HepG2 (cell line): ENCODE measurements at regions not wholly inside any gene's neighbourhood (a gene's known extent, or its start where the extent isn't known, plus 50 kb on each side); places are given as distances from the start of the nearest gene placed in this dataset.
"Not testable (repeated sequence)": the region's sequence is repeated elsewhere in the genome, so short reads cannot be mapped to it uniquely, and the experiment has no call there.

Source experiments
- ATAC-seq: fragments of 200-7000 bp; cut with Tn5 transposase; 3 replicates; pipeline ENCODE4 v1.9.1; 2020; ENCODE audit warnings: mild to moderate bottlenecking, moderate library complexity
- BruUV-seq: library from RNA; stranded (reverse); fragments of 400-500 nt; replicated peaks from 2 replicates; lab custom pipeline; 2021; lab: Mats Ljungman, UMichigan
- CTCF ChIA-PET: fragments of 300-600 bp; formaldehyde crosslinking; extraction: SDS; loops from one replicate; lab custom pipeline; 2021; ENCODE audit warnings: low total read pairs, inconsistent platforms, low intra/inter-chr PET ratio; lab: Yijun Ruan, JAX
- POLR2A ChIA-PET: fragments of 350-600 bp; sonication (Branson Sonifier 250); formaldehyde crosslinking; loops from one replicate; lab custom pipeline; 2020; ENCODE audit warnings: antibody characterized with exemption, inconsistent platforms; lab: Yijun Ruan, JAX
- DNase-seq: peaks from one replicate; pipeline ENCODE4 v3.0.0-alpha.2; 2015; ENCODE audit warnings: low spot score
- FAIRE-seq: peaks from 3 replicates; lab custom pipeline; 2011; peaks lifted over from hg19 to GRCh38; lab: Jason Lieb, UNC
- H2AFZ ChIP-seq: one replicate; pipeline ENCODE4 v1.6.1; 2011; ENCODE audit warnings: low read length, inconsistent platforms
- H3K27ac ChIP-seq: fragments of 300-600 bp; 3 replicates; pipeline ENCODE4 v1.8.0; 2011; ENCODE audit warnings: mixed run types, mild to moderate bottlenecking, mixed read lengths, low read length, inconsistent platforms; ENCODE audit not compliant: insufficient read depth; ENCODE audit errors: extremely low read length
- H3K27me3 ChIP-seq, 2 experiments: fragments of 200-600 bp in 1 of 2; 2 replicates in 1 of 2; 3 replicates in 1 of 2; pipeline versions ENCODE4 v1.6.0 to v1.8.0; 2011; ENCODE audit warnings: low read length in 2 of 2, mild to moderate bottlenecking in 2 of 2, moderate library complexity in 2 of 2, inconsistent platforms in 1 of 2; ENCODE audit not compliant: insufficient read depth in 2 of 2, control insufficient read depth in 1 of 2
- H3K36me3 ChIP-seq, 2 experiments: fragments of 200-600 bp in 1 of 2; replicated peaks in 1 of 2; 2 replicates in 1 of 2; 3 replicates in 1 of 2; pipeline versions ENCODE4 v1.5.1 to v1.8.0; 2011; ENCODE audit warnings: low read length in 2 of 2, inconsistent platforms in 1 of 2; ENCODE audit not compliant: insufficient read depth in 2 of 2, control insufficient read depth in 1 of 2
- H3K4me1 ChIP-seq: 2 replicates; pipeline ENCODE4 v1.5.1; 2012; ENCODE audit warnings: low read length, inconsistent platforms; ENCODE audit not compliant: insufficient read depth
- H3K4me2 ChIP-seq: 2 replicates; pipeline ENCODE4 v1.6.0; 2011; ENCODE audit warnings: low read depth, low read length, inconsistent platforms
- H3K4me3 ChIP-seq, 3 experiments: fragments of 200-600 bp in 1 of 3; sonication (generic), shearing (Covaris generic) in 1 of 3; replicated peaks in 1 of 3; 2 replicates each; pipeline ENCODE4 v1.5.1; 2011 to 2016; ENCODE audit warnings: low read length in 3 of 3, inconsistent platforms in 2 of 3, low read depth in 2 of 3, mild to moderate bottlenecking in 2 of 3, control low read depth in 1 of 3, mixed read lengths in 1 of 3; ENCODE audit not compliant: insufficient read depth in 1 of 3
- H3K79me2 ChIP-seq: one replicate; pipeline ENCODE4 v1.6.1; 2011; ENCODE audit warnings: low read length, inconsistent platforms; ENCODE audit not compliant: insufficient read depth
- H3K9ac ChIP-seq: 2 replicates; pipeline ENCODE4 v1.6.0; 2011; ENCODE audit warnings: mild to moderate bottlenecking, low read depth, low read length, inconsistent platforms; ENCODE audit not compliant: insufficient read depth
- H3K9me3 ChIP-seq: 2 replicates; pipeline ENCODE4 v1.5.1; 2012; ENCODE audit warnings: mild to moderate bottlenecking, low read length
- H4K20me1 ChIP-seq: 2 replicates; pipeline ENCODE4 v1.6.0; 2011; ENCODE audit warnings: inconsistent platforms, mild to moderate bottlenecking, low read length, moderate library complexity; ENCODE audit not compliant: insufficient read depth
- MAFF ChIP-seq: IDR thresholded peaks from 2 replicates; pipeline ENCODE4 v1.6.1; 2011; ENCODE audit warnings: low read depth, low read length, improper control_type of control experiment
- MAFK ChIP-seq, 2 experiments: IDR thresholded peaks in 1 of 2; conservative IDR thresholded peaks in 1 of 2; 2 replicates each; pipeline ENCODE4 v1.6.1; 2011; ENCODE audit warnings: improper control_type of control experiment in 2 of 2, low read length in 2 of 2
- PHF21A ChIP-seq: sonication (generic); formaldehyde crosslinking; IDR thresholded peaks from 2 replicates; pipeline ENCODE4 v1.5.0; 2020; ENCODE audit warnings: mild to moderate bottlenecking, missing genetic modification reagents
- WGBS: methylation state at CpG from one replicate; pipeline ENCODE4 v1.1.6; 2017; ENCODE audit warnings: low lambda C conversion rate; 5-methylcytosine and 5-hydroxymethylcytosine counted together
- in situ Hi-C: cut with HindIII; loops from 2 replicates; pipeline ENCODE4 v1.10.0; 2017; ENCODE audit warnings: low pct_unique_long_range_greater_than_20kb; ENCODE audit not compliant: extremely low pct_ligation_motif_present
- intact Hi-C: fragments of 100-400 bp; cut with micrococcal nuclease; formaldehyde crosslinking; loops from one replicate; pipeline ENCODE4 v1.10.0; 2022; ENCODE audit not compliant: unreplicated experiment

DNA sequence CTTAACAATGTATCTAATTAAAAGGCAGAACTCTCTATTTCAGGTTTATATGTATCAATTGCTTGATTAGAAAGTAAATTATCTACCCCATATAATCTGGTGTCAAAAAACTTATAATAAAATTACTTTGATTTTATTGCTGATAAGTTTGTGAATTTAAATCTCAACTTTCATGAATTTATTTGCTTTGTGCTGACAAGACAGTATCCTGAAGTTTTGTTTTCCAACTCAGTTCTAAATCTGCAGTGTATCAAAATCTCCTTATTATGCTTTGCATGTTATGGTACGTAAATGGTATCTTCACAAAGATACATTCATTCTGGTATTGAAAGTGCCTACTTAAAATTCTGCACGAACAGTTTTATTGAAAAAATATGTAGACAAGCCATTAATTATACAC lies 78.5 kb upstream of the ZNF717 start:
- H4K20me1 ChIP-seq = no peaks in the 10 kb centered on the region
- BruUV-seq = no TSS peak
- no peak for ATAC-seq
- TF ChIP-seq MAFK (conservative IDR thresholded peaks at IDR 0.05 in 1 of 2, IDR thresholded peaks at IDR 0.05 in 1 of 2; ENCODE audit: low read length in 2 of 2) (peak; percentile 61 to 84; a peak in 3 of 4 replicates), PHF21A (CRISPR knock-in tag) (no peak), MAFF (peak; percentile 68)
- no peak overlapping the region for H3K27ac ChIP-seq
- no peak overlapping the region for H3K4me3 ChIP-seq
- H3K9me3 ChIP-seq = peaks cover 57% of the 10 kb centered on the region
- 1% methylated on average over 2 of the region's 2 CpGs for WGBS
- in situ Hi-C loops = no loop called here
- no peak overlapping the region for H2AFZ ChIP-seq
- ChIA-PET POLR2A (no interaction called here), CTCF (no interaction called here)
- FAIRE-seq = no peak
- H3K4me2 ChIP-seq = no peak overlapping the region
- no peaks in the 10 kb centered on the region for H3K36me3 ChIP-seq
- no peaks in the 10 kb centered on the region for H3K27me3 ChIP-seq
- H3K79me2 ChIP-seq = no peaks in the 10 kb centered on the region
- DNase-seq = no peak
- no peak overlapping the region for H3K9ac ChIP-seq
- H3K4me1 ChIP-seq = no peaks in the 10 kb centered on the region
- intact Hi-C loops = no loop called here

DNA sequence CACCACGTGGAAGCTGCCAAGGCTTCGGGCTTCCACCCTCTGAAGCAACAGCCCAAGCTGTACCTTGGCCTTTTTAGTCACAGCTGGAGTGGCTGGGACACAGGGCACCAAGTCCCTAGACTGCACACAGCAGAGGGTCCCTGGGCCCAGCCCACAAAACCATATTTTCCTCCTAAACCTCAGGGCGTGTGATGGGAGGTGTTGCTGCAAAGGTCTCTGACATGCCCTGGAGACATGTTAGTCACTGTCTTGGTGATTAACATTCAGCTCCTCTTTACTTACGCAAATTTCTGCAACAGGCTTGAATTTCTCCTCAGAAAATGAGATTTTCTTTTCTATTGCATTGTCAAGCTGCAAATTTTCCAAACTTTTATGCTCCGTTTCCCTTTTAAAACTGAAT lies 98.4 kb upstream of the ZNF717 start:
- H3K4me2 ChIP-seq, in situ Hi-C loops, intact Hi-C loops, H3K9ac ChIP-seq, H3K4me3 ChIP-seq, ATAC-seq, H3K4me1 ChIP-seq, H4K20me1 ChIP-seq, CTCF ChIA-PET, H3K27me3 ChIP-seq, H3K79me2 ChIP-seq, DNase-seq, FAIRE-seq, BruUV-seq, H3K36me3 ChIP-seq, H3K27ac ChIP-seq, POLR2A ChIA-PET, H2AFZ ChIP-seq: not testable (repeated sequence)
- WGBS = 5% methylated on average over 4 of the region's 5 CpGs
- peaks cover 65% of the 10 kb centered on the region for H3K9me3 ChIP-seq
